ENCODE measurements at regions not wholly inside any gene's neighbourhood (a gene's known extent, or its start where the extent isn't known, plus 50 kb on each side); places are given as distances from the start of the nearest gene placed in this dataset.

DNA sequence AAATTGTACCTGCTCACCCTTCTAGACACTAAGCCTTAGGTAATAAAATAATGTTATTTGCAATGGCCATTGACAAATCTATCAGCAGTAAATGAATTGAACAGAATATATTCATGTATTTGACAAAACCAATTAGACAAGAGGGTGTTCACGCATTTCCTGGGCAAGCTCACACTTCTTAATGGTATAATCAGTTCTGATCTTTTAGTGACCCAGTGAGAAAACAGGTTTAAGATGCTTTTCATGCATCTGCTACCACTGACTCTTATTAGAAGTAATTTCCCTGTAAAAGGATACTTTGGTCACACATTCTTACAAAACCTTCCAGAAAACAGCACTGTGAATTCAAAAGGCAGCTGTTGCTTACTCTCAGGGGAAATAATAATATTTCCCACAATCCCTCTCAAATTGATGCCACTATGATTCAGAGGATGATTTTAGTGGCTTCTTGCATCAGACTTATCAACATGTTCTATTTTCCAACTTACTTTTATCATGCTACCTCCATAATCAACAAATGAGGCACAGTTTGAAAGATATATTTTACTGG lies 313.9 kb upstream of the NWD2 start:
- Mint-ChIP-seq H3K27me3 (ENCODE audit: unreplicated experiment) (peaks cover 1% of the 10 kb centered on the region), H3K9me3 (ENCODE audit: unreplicated experiment) (no peaks in the 10 kb centered on the region), H3K27ac (ENCODE audit: unreplicated experiment) (no peak overlapping the region), H3K36me3 (ENCODE audit: unreplicated experiment) (peaks cover 6% of the 10 kb centered on the region), H3K4me3 (ENCODE audit: unreplicated experiment) (no peak overlapping the region), H3K4me1 (ENCODE audit: low read depth, unreplicated experiment) (peaks cover 3% of the 10 kb centered on the region)
- no peak for DNase-seq
- no peak for TF ChIP-seq CTCF (IDR thresholded peaks at IDR 0.05; ENCODE audit: partially characterized antibody, unreplicated experiment)

DNA sequence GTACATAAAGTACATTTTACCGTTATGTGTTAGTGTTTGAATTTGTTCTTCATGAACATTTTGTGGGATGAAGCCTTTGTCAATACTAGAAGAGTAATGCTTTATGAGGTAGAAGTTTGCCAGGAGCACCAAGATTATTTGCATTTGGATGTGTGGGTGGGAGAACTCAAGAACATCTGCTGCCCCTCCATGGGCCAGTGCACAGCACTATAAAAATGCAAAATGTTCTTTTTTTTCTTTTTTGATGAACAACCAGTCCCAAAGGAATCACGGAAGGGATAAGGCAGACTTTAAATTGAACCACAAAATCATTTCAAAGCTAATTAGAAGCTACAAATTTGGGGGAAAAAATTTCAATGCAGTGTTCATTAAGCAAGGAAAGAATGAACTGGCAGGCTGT lies 300.3 kb upstream of the NWD2 start:
- no peak for TF ChIP-seq CTCF (IDR thresholded peaks at IDR 0.05; ENCODE audit: partially characterized antibody, unreplicated experiment)
- no peak for DNase-seq

GRCh38 chr4:36961420-36961819 lies 283.1 kb upstream of the NWD2 start:
- H3K9me3 Mint-ChIP-seq (ENCODE audit: unreplicated experiment) = no peaks in the 10 kb centered on the region
- H3K4me3 Mint-ChIP-seq (ENCODE audit: unreplicated experiment) = no peak overlapping the region
- no peak for DNase-seq
- peaks cover 7% of the 10 kb centered on the region for H3K4me1 Mint-ChIP-seq (ENCODE audit: low read depth, unreplicated experiment)
- TF ChIP-seq CTCF (IDR thresholded peaks at IDR 0.05; ENCODE audit: partially characterized antibody, unreplicated experiment) = no peak
- H3K36me3 Mint-ChIP-seq (ENCODE audit: unreplicated experiment) = no peaks in the 10 kb centered on the region
- no peak overlapping the region for H3K27ac Mint-ChIP-seq (ENCODE audit: unreplicated experiment)
- no peaks in the 10 kb centered on the region for H3K27me3 Mint-ChIP-seq (ENCODE audit: unreplicated experiment)

More for the DNA sequence above, 300.3 kb upstream of the NWD2 start:
- H3K4me1 Mint-ChIP-seq (ENCODE audit: low read depth, unreplicated experiment) = peaks cover 12% of the 10 kb centered on the region
- peaks cover 2% of the 10 kb centered on the region for H3K9me3 Mint-ChIP-seq (ENCODE audit: unreplicated experiment)
- H3K27ac Mint-ChIP-seq (ENCODE audit: unreplicated experiment) = no peak overlapping the region
- peak overlapping the region; percentile 18 for H3K4me3 Mint-ChIP-seq (ENCODE audit: unreplicated experiment)
- H3K27me3 Mint-ChIP-seq (ENCODE audit: unreplicated experiment) = no peaks in the 10 kb centered on the region
- H3K36me3 Mint-ChIP-seq (ENCODE audit: unreplicated experiment) = peaks cover 6% of the 10 kb centered on the region

DNA sequence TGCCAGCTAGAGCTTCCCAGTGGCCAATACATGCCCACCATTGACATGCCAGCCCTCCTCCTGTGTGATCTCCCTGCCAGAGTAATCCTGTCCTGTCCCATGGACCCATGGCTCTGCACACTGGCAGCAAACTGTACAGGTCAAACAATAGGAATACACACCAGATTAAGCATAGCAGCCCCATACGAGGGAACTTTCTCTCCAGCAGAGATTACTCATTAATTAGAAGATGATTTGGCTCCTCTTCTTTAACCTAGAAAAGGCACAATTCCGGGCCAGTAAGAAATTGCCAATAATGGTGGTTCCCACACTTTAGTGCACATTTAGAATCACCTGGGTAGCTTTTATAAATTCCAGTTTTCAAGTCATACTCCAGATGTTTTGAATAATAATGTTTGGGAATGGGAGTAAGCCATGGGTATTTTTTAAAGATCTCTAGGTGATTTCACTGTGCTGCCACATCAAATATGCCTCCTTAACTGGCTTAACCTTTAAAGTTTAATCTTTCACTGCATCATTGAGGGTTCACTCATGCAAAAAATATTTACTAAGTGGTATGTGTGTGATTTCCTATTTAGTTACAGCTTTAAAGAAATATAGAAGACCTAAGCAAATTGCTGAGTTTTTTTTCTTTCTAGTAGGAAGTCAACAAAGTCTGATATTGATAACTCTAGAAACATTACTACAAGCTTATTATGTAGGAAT lies 277.6 kb upstream of the NWD2 start:
- Mint-ChIP-seq H3K27me3 (ENCODE audit: unreplicated experiment) (no peaks in the 10 kb centered on the region), H3K27ac (ENCODE audit: unreplicated experiment) (no peak overlapping the region), H3K9me3 (ENCODE audit: unreplicated experiment) (no peaks in the 10 kb centered on the region), H3K4me3 (ENCODE audit: unreplicated experiment) (no peak overlapping the region), H3K36me3 (ENCODE audit: unreplicated experiment) (no peaks in the 10 kb centered on the region), H3K4me1 (ENCODE audit: low read depth, unreplicated experiment) (peaks cover 7% of the 10 kb centered on the region)
- DNase-seq = no peak
- no peak for TF ChIP-seq CTCF (IDR thresholded peaks at IDR 0.05; ENCODE audit: partially characterized antibody, unreplicated experiment)

DNA sequence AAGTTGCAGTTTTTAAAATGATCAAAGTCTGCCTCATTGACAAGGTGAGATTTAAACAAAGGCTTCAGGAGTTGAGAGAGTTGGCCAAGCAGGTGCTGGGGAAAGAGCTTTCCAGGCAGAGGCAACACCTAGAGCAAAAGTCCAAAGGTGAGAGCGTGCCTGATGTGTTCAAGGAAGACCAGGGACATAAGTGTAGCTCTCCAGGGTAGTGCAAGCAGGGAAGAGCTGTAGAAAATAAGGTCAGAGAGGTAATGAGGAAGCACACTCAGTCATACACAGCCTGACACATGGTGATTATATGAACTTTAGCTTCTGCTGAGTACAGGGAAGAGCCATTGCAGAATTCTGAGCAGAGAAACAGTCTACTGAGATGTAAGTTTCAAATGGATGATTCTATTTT lies 265.0 kb upstream of the NWD2 start:
- H3K4me3 Mint-ChIP-seq (ENCODE audit: unreplicated experiment) = no peak overlapping the region

More for the DNA sequence above, 265.0 kb upstream of the NWD2 start:
- no peaks in the 10 kb centered on the region for H3K27me3 Mint-ChIP-seq (ENCODE audit: unreplicated experiment)
- no peaks in the 10 kb centered on the region for H3K9me3 Mint-ChIP-seq (ENCODE audit: unreplicated experiment)
- TF ChIP-seq CTCF (IDR thresholded peaks at IDR 0.05; ENCODE audit: partially characterized antibody, unreplicated experiment) = no peak
- no peak for DNase-seq
- H3K27ac Mint-ChIP-seq (ENCODE audit: unreplicated experiment) = no peak overlapping the region
- H3K4me1 Mint-ChIP-seq (ENCODE audit: low read depth, unreplicated experiment) = no peaks in the 10 kb centered on the region
- H3K36me3 Mint-ChIP-seq (ENCODE audit: unreplicated experiment) = no peaks in the 10 kb centered on the region
